Activated CD4-positive, alpha-beta T cell treated with anti-CD3 and anti-CD28 coated beads, Interleukin-2, amount 50 U/mL, for 1 hour (primary cell): ENCODE measurements at regions not wholly inside any gene's neighbourhood (a gene's known extent, or its start where the extent isn't known, plus 50 kb on each side); places are given as distances from the start of the nearest gene placed in this dataset.

Experiments
- DNase-seq: peaks from one replicate; pipeline ENCODE4 v3.0.0-alpha.2; 2020

DNA sequence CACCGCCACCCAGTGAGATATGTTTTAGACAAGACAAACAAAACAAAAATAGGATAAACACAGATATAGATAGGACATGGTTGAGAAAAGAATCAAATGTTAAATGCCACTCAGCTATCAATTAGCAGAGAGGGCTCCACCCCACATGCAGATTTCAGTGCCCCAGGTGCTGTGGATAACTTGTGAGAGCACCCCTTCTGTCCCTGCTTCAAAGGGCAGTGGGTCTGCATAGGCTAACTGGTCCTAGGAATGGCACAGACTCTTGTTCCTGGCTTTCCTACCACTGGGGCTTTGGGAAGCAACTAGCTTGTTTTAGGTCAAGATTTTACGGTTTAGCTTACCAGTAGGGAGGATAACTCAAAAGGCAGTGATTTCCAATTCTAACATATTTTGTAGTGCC is 460.3 kb downstream of the TSHZ3 start:
- DNase-seq = no peak

DNA sequence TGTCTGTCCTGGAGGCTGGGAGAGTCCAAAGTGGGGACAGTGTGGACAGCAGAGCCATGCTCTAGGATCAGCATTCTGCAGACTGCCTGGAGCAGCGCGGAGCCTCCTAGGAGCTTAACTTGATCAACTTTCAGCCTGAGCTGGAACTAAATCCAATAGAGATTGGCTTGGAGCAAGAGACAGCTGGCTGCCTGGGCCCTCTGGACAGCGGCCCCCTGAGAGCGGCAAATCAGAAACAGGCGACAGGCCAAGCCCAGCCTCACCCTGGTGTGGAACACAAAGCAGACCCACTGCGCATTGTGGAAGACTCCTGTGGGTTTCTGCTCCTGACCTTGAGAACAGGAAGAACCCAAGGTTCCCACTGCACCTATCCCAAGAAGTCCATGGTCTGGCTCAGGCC is 462.2 kb downstream of the TSHZ3 start:
- DNase-seq = no peak

DNA sequence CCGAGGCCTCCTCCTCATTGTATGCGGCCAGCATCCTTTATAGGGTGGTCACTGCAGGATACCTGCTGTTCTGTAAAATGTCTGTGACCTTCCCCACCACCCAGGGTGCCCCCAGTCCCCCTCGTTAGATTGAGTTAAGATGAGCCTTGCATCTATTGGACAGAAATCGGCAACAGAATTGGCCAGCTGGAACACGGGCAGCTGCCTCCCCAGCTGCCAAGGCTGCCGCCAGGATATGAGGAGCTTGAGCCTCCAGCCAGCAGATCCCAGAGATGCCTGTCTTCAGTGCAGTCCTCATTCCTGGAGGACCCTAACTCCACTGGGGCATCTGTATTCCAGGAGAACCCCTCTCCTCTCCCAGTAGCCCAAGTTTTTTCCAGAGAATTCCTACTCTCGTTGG is 463.0 kb downstream of the TSHZ3 start:
- DNase-seq = no peak

DNA sequence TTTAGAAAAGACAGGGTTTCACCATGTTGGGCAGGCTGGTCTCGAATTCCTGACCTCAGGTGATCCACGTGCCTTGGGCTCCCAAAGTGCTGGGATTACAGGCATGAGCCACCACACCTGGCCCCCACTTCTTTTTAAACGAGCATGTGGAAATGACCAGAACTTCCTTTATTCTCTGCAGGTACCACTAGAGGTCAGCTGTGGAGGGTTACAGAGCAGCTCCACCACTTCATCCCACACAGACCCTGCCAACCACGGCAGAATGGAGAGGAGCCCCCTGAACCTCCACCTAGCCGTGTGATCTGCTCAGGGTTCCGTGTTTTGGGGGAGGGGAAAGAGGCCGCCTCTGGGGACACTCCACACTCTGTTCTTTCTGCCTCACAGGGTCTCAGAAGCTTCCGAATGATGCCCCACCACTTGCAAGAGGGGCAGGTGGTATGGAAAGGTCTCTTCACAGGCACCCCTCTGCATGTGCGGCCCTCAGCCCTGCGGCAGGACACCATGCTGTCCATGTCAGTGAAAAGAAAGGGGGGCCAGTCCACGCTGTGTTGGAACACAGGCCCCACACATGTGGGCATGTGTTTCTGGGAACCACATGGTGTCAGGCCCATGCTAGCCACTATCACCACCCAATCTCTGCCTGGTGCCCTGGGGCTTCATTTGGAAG is 465.0 kb downstream of the TSHZ3 start:
- no peak for DNase-seq

DNA sequence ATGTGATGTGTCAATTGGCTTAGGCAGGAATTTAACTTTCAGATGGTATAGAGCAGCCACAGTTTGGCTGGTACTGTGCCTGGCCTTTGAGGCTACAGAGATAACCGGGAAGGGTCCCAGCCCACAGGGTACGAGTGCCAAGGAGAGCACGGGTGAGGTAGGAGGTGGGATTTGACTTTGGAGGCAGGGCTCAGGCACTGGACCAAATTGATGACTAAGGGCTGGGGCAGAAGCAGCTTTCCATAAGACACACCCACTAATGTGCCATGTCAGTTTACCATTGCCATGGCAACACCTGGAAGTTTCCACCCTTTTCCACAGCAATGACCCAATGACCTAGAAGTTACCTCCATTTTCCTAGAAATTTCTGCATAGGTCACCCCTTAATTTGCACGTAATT is 466.2 kb downstream of the TSHZ3 start:
- no peak for DNase-seq

DNA sequence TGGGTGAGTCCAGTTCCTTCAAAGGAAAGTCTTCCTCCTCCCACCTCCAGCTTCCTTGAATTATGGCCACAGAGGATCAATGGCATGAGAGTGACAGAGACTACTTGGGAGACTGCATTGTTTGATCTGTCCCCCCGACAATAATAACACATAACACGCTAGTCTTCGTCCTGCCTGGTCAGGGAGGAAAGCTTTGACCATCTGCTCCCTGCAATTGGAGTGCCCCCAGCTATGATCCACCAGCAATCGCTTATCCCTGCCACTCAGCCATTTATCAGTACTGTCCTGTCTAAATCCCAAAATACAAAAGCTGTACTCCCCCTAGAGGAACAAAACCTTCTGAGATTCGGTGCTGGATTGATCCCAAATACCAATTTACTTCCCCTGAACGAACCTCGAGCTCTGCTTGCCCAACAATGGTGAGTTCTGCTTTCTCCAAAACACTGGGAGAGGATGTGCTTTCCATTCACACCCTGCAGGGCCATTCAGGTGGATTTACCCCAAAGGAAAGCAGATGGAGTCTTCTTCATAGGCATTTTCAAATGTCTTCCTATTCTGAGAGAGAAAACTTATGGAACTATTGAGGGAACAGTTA is 466.7 kb downstream of the TSHZ3 start:
- no peak for DNase-seq

DNA sequence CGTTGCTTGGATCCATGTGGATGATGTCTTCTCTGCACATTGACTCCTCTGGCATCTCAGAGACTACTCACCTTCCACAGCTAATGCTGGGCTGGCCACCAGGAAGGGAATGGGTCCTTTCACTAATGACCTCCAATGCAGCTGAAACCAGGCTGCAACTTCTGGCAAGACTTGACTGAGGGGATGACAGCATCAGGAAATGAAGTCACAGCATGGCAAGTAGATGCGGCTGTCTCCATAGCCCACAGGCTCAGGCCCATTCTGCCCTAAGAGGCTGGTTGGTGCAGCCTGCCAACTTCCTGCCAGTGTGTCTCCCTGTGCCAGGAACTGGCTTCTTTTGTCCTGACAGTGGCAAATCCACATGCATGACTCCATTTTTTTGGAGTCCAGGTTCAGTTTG is 467.3 kb downstream of the TSHZ3 start:
- no peak for DNase-seq

DNA sequence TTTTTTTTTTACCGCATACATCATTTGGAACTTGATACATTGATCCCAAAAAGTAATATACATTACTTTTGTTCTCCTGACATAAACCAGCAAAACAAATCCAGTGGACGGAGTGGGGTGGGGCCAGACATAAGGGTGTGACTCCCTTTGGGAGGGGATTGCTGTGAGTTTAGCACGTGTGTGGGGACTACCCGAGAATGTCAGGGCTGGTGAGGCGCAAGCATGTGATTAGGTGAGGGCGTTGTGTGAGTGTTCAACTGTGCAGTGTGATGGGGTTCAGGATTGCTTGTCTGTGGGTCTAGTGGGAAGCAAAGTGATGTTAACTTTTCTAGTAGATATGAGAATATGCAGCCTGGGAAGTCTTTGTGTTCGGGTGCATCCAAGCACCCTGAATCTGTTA is 468.0 kb downstream of the TSHZ3 start:
- DNase-seq = no peak

DNA sequence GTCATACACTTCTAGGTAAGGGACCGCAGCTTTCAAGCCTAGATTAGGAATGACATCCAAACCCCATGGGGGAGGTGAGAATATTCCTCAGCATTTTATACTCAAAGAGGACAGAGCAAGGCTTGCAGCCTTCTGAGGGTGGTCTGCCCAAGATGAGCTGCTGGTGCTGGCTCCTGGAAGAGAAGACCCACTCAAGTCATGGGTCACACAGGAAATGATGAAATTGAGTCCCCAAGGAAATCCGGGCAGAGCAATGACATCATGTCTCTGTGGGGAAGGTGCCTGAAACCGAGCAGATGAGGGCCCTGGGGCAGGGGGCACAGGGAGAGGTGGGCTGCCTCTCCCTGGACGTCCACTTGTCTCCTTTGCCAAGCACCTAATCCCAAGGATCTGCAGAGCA is 468.7 kb downstream of the TSHZ3 start:
- no peak for DNase-seq

DNA sequence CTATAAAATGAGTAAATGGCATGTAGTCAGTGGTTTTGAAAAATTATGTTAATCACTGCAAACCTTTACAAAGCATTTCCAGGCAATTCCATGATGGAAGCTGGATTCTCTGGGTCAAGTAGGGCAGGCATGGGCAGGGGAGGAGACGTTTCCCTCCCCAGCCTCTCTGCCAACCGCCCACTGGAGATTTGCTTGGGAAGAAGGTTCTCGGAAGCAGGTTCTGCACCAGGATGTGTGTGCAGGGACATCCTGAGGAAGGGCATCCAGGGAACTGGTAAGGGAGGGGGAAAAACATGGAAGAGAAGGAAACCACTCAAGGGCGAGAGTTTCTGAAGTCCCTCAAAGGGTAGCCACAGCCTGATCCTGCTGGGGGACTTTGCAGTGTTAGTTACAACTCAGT is 469.1 kb downstream of the TSHZ3 start:
- no peak for DNase-seq

DNA sequence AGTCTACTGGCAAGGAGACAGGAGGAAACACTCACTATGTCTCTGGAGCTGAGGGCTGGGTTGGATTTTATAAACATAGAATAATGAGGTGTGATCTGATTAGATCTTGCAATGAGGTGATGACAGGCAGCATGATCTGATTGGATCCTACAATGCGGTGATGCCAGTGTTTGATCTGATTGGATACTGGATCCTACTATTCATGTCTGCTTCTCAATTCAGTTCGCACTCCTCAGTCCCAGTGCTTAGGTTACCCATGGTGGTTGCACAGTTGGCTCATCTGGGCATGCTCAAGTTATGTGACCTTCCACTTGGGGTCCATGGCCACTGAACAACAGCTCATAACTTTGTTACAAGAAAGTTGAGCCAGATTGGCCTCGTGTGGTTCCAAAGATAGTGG is 469.5 kb downstream of the TSHZ3 start:
- no peak for DNase-seq

DNA sequence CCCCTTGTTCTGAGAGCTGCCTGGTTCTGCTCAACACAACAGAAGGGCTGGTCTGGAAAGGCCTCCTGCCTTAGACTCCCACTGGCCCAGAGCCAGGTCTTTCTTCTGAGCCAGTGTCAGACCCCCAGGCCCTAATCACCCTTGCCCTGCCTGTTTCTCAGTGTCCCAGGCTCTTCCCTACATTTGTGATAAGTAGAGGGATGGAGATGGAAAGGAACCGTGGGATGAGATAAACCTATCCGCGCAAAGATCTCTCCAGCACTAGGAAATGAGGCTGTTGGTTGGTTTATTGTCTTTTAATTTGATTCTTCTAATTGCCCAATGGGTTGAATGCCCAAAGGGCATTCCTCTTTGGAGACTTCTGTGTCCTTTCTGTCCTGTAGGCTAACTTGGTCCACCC is 470.0 kb downstream of the TSHZ3 start:
- DNase-seq = no peak

DNA sequence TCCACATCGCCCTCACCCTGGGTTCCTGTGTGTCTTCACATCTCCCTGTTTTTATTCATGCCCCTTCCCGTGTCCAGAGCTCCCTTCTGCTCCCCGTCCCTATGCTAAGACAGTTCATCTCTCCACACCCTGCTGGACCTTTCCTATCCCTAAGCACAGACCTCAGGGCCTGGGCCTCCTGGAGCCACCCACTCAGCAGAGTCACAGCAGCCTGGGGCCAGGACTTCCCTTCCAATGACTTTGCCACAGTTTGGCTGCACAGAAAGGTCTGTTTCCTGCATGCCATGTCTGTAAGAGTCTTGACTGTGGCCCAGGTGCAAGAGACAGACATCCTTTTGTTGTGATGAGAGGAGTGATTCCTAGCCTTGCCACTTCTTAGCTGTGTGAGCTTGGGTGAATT is 470.7 kb downstream of the TSHZ3 start:
- DNase-seq = no peak

DNA sequence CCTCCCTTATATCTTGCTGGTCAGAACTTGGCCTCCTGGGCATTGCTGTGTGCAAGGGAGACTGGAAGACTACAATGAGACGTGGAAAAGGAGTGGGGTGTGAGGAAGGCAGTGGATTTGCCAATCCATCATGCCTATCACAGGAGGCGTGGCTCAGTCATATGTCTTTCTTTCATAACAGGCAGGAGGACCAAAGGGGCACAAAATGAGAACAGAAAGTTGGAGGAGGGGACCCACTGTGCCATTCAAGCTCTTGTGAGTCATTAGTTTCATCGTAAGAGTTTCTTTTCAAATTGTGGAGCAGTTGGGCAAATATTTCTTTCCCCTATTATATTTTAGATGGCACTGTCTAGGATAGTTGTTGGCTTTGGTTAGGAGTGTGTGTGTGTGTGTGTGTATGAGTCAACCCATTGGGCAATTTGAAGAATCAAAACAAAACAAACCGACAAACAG is 471.5 kb downstream of the TSHZ3 start:
- DNase-seq = no peak

DNA sequence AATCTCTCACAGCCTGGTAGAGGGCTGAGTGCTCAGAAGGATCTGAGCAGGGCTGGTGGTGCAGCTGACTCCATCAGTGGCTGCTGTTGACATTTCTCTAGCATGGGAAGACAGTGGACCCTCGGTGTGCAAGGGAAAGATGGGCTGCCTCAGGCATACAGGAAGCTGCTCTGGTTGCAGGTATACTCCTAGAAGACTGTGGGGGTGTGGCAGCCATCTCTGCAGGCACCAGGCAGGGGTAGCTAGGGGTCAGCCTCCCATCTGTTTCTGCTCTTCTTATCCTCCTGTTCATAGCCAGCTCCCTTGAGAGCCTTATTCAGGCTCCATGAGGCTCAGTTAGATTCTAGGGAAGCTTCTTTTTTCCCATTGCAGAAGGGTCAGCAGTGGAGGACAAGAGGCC is 475.5 kb downstream of the TSHZ3 start:
- DNase-seq = no peak

DNA sequence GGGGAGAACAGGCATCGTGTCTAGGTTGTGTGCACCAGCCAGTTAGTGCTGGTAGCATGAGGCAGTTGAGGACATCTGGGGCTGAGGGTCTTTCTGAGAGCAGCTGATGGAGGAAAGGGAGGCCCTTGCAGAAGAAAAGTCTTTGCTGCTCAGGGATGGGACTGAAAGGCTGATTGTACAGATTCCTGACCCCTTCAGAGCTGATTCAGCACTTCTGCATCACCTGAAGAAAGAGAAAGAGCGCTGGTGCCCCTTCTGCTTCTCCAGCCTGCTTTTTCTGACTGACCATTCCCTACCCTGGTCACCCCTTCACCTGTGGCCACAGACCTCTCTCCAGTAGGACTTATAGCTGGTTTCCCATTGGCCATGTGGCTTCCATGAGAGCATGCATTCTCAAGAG is 476.2 kb downstream of the TSHZ3 start:
- no peak for DNase-seq

DNA sequence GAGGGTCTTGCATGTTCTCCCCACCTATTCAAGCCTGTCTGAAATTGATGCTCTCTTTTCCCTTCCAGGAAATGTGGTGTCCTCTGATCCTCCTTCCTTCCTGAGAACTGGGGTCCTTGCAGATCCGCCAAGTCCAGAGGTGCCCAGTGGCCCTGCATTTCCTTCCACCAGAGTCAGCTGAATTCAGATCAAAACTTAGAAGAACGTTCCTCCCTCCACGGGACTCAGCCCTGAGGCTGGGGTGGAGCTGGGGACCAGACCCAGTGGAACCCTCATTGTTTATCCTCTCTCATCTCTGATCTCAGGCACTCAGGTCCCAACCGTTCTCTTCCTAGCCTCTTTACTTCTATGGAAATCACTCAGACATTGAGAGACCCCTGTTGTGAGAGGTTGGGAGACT is 477.3 kb downstream of the TSHZ3 start:
- DNase-seq = no peak

DNA sequence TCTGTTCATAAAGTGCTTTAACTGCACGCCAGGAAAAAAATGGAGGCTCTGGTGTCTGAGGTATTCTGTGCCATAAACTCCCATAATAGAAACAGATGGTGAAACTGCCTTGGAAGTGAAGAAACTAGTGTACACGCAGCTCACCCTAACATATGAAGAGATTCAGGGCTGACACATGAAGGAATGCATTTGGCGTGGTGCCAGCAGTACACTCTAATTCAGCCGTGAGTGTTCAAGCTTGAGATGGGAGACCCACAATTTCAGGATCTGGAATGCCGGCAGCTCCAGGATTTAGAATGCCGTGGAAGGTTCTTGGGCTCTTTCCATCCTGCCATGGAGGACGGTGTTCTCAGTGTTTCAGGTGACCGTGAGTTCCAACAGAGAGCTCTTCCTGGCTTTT is 478.4 kb downstream of the TSHZ3 start:
- no peak for DNase-seq

DNA sequence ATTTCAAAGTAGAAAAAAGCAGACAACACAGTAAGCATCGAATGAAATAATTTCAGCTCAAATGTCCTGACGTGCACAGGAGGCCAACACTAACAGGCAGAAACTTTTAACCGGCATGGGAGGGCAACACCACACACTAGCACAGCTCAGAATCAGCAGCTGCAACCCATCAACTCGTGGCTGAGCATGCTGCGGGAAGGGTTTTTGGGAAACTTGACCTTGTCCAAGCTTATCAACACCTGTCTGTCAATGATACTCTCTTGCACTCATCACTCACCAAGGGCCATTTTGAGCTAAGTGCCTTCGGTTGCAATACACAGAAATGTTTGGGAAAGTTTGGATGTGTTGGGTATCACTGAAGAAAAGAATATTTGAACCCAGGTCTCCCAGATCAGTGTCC is 483.7 kb downstream of the TSHZ3 start:
- no peak for DNase-seq

DNA sequence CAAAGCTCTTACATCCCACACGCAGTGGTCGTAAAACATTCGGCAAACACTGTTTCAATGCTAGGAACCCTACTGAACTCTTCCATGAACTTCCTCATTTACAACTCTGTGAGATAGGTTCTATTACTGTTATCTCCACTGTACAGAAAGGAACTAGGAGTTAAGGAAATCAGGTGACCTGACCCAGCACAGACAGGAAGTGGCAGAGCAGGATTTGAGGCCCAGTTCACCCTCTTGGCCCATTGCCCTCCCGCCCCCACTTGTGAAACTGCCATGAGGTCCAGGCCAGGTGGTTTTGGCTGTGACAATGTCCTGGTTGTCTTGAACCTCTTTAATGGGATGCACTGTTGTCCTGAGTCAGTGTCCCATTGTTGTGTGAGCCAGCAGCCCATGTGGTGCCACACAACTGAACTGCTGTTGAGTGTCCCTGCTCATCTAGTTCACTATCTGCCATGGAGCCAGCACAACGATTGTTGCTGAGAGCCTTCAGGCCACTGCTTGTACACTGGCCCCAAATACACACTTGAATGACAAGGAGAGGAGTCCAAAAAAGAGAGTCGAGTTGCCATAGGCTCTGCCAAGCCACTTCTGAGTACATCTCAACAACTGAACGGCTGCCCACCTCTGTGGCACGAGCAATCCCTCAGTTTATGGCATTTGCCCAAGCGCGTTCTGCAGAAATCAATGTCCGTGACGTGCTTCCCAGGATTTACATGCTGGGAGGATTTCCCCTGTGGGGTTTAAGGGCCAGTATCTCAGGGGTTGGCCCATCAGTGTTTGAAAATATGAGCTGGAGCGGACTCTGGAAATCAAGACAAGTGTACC is 484.6 kb downstream of the TSHZ3 start:
- no peak for DNase-seq

DNA sequence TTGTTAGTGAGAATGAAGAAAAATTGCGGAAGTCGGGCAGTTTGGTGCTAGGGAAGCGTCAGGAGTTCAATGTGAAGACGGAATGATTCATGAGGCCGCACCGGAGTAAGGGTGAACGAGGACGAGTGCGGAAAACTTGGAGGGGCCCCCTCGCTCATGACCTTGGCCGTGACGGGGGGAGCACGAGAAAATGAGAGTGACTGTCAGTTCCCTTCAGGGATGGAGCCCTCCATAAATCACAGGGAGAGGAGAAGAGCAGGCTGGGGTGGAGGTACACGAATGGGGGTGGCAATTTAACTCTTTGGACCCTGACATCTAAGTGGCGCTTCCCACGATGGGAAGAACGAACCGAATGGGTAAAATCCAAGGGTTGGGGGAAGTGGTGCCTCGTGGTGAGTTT is 486.4 kb downstream of the TSHZ3 start:
- DNase-seq = no peak

DNA sequence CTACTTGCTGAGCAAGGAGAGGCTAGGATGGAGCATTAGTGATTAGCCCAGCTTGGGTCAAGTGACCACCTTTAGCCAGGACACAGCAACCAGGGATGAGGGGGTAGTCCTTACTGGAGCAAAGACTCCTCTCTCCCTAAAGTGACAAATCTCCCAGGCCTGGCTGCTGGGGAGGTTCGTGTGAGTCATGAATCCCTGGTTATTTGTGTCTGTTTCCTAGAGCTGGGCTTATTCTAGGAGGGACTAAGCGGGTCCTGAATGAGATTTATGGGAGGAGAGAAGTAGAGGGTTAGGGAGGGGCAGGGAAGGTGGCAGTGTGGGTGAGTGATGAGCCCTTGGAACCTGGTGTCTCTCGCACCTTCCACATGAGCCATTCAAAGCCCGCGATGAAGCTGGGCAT is 487.3 kb downstream of the TSHZ3 start:
- DNase-seq = no peak

DNA sequence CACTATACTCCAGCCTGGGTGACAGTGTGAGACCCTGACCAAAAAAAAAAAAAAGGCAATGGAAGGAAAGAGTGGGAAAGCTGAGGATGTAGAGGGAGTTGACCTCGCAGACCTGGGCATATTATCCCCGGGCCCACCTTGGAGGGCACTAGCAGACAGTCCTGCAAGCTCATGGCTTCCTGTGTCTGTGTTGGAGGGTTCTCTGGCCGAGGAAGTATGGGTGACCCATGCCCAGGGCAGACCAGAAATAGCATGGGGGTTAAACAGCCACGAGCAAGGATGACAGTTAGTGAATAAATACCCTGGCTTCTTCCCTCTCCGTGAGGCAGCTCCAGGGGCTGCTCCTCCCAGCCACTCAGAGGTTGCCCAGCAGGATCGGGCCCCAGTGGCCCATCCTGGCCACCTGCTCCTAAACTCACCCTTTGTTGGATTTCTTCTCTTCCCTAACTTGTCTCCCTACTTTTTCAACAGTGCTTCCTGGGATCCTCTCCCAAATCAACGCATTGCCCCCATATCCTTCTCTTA is 485.8 kb downstream of the ZNF536 start:
- no peak for DNase-seq

DNA sequence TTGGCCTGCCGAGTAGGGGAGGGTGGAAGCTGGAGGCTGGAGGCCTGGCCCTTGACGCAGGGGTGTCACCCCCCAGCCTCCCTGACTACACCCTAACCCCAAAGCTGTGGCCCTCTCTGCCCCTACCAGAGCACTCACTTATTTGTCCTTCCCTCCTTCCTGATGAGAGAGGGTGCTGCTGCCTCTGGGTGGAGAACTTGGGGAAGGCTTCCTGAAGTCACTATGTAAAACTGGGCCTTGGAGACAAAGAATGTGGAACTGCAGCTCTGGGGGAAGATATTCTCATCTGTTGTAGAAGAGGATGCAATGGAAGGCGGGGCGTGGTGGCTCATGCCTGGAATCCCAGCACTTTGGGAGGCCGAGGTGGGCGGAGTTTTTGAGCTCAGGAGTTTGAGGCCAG is 485.2 kb downstream of the ZNF536 start:
- DNase-seq = no peak
